Activated B cell treated with CpG ODN at 0.5 μM for 24 hours (primary cell): ENCODE measurements at regions not wholly inside any gene's neighbourhood (a gene's known extent, or its start where the extent isn't known, plus 50 kb on each side); places are given as distances from the start of the nearest gene placed in this dataset.

Experiments used
- ATAC-seq: fragments of 200-7000 bp; cut with Tn5 transposase; one replicate; pipeline ENCODE4 v1.10.0; 2021; ENCODE audit warnings: low read depth, mild to moderate bottlenecking, moderate library complexity
- CTCF ChIA-PET: fragments of 350-600 bp; sonication (Branson Sonifier 250); formaldehyde crosslinking; loops from one replicate; lab custom pipeline; 2021; ENCODE audit warnings: antibody characterized with exemption; lab: Charles Lee
- POLR2A ChIA-PET: fragments of 350-600 bp; sonication (Branson Sonifier 250); formaldehyde crosslinking; loops from one replicate; lab custom pipeline; 2021; ENCODE audit warnings: antibody characterized with exemption; lab: Charles Lee
- DNase-seq: peaks from one replicate; pipeline ENCODE4 v3.0.0; 2022
- H3K27ac Mint-ChIP-seq: one replicate; pipeline ENCODE4 v1.8.0; 2020; ENCODE audit warnings: mixed read lengths
- H3K27me3 Mint-ChIP-seq: one replicate; pipeline ENCODE4 v1.8.0; 2021; ENCODE audit warnings: mixed read lengths
- H3K36me3 Mint-ChIP-seq: one replicate; pipeline ENCODE4 v1.8.0; 2021; ENCODE audit warnings: low read depth, mixed read lengths
- H3K4me1 Mint-ChIP-seq: one replicate; pipeline ENCODE4 v1.8.0; 2021; ENCODE audit warnings: mixed read lengths
- H3K4me3 Mint-ChIP-seq: one replicate; pipeline ENCODE4 v1.8.0; 2020; ENCODE audit warnings: mild to moderate bottlenecking, mixed read lengths
- H3K9me3 Mint-ChIP-seq: one replicate; pipeline ENCODE4 v1.8.0; 2020; ENCODE audit warnings: mixed read lengths
- intact Hi-C: fragments of 100-400 bp; cut with micrococcal nuclease; formaldehyde crosslinking; loops from one replicate; pipeline ENCODE4 v1.15.1; 2024
- TF ChIP-seq, protein P1 (sequence below): fragments of 200-600 bp; IDR thresholded peaks from one replicate; pipeline ENCODE4 v1.8.0; 2022; ENCODE audit warnings: antibody characterized with exemption, mild to moderate bottlenecking

DNA sequence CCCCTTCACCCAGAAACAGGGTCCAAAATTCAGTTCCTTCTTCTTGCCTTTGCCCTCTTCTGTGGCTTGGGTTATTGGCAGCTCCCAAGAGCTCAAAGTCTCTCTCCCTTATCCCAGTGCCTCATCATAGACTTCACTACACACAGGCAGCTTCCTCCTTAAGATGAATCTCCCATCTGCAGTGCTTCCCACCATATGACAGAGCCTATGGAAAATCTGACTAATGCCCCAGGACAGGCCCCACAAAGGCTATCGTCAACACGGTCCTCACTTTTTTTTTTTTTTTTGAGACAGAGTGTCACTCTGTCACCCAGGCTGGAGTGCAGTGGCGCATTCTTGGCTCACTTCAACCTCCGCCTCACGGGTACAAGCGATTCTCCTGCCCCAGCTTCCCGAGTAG lies 194.1 kb downstream of the MEX3B start:
- POLR2A ChIA-PET = no interaction called here

DNA sequence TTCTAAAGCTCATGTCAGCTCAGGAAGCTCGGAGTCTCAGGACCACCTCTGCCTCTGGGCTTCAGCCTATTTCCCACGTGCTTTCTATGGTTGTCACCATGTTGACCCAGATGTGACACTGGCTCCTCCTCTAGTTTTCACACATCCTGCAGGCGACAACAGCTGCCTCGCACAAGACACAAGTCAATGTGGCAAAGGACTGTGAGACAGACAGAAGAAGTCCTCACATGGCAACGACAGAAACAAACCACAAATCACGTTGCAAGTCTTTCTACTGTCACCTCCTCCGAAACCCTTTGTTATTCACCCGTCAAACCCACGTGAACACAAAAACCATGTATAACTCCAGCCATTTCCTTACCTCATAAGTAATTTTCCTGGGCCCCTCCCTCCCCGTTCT lies 194.5 kb downstream of the MEX3B start:
- Mint-ChIP-seq H3K27me3 (peaks cover 9% of the 10 kb centered on the region), H3K36me3 (no peaks in the 10 kb centered on the region), H3K4me3 (no peak overlapping the region), H3K9me3 (no peaks in the 10 kb centered on the region), H3K27ac (no peak overlapping the region), H3K4me1 (no peaks in the 10 kb centered on the region)
- intact Hi-C loops = no loop called here
- ATAC-seq (no peak), DNase-seq (no peak)
- ChIA-PET POLR2A (no interaction called here), CTCF (no interaction called here)
- TF ChIP-seq, protein P1, sequence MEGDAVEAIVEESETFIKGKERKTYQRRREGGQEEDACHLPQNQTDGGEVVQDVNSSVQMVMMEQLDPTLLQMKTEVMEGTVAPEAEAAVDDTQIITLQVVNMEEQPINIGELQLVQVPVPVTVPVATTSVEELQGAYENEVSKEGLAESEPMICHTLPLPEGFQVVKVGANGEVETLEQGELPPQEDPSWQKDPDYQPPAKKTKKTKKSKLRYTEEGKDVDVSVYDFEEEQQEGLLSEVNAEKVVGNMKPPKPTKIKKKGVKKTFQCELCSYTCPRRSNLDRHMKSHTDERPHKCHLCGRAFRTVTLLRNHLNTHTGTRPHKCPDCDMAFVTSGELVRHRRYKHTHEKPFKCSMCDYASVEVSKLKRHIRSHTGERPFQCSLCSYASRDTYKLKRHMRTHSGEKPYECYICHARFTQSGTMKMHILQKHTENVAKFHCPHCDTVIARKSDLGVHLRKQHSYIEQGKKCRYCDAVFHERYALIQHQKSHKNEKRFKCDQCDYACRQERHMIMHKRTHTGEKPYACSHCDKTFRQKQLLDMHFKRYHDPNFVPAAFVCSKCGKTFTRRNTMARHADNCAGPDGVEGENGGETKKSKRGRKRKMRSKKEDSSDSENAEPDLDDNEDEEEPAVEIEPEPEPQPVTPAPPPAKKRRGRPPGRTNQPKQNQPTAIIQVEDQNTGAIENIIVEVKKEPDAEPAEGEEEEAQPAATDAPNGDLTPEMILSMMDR = no peak

More for the DNA sequence above, 194.1 kb downstream of the MEX3B start:
- no peak overlapping the region for H3K27ac Mint-ChIP-seq
- no peaks in the 10 kb centered on the region for H3K36me3 Mint-ChIP-seq
- intact Hi-C loops = no loop called here
- H3K4me1 Mint-ChIP-seq = no peaks in the 10 kb centered on the region
- ATAC-seq (no peak), DNase-seq (no peak)
- CTCF ChIA-PET = no interaction called here
- TF ChIP-seq, protein P1 = no peak
- H3K9me3 Mint-ChIP-seq = no peaks in the 10 kb centered on the region
- peaks cover 9% of the 10 kb centered on the region for H3K27me3 Mint-ChIP-seq
- H3K4me3 Mint-ChIP-seq = no peak overlapping the region

DNA sequence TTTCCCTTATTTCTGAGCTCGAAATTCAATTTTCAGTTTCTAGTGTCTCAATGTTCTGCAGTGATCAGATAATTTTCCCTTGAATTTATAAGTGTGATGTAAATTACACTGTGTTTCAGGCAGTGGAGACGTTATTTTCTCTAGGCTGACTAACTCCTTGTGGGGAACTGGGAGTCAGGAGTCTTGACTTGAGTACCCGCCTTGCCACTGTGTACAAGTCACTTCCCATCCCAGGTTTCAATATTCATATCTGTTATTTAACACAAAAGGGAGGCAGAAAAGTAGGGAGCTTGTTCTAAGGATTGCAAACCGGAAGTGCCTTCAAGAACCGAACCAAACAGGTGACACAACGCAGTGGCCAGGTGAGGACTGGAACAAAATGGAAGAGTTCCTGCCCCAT lies 196.5 kb downstream of the MEX3B start:
- Mint-ChIP-seq H3K4me3 (no peak overlapping the region), H3K27me3 (peaks cover 12% of the 10 kb centered on the region), H3K4me1 (no peaks in the 10 kb centered on the region), H3K36me3 (no peaks in the 10 kb centered on the region), H3K27ac (no peak overlapping the region), H3K9me3 (no peaks in the 10 kb centered on the region)
- intact Hi-C loops = no loop called here
- CTCF ChIA-PET = no interaction called here
- ATAC-seq (no peak), DNase-seq (no peak)
- TF ChIP-seq, protein P1 = no peak
- POLR2A ChIA-PET = no interaction called here

DNA sequence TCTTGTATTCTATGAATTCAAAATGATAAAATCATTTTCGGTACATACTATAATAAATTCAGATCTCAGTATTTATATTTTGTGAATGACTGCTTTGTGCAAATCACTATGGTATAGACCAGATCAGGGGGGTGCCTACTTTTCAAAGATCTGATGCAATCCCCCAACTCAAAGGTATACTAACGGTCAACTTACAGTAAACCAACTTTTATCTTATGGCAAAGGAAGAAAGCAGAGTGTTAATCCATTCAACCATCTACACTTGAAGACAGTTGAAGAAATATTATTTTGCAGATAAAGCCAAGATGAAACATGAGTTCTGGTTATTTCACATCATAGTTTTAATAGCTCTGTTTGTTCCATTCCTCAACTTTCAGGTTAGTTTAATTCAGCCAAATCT lies 197.1 kb downstream of the MEX3B start:
- CTCF ChIA-PET = no interaction called here
- TF ChIP-seq, protein P1 = no peak

DNA sequence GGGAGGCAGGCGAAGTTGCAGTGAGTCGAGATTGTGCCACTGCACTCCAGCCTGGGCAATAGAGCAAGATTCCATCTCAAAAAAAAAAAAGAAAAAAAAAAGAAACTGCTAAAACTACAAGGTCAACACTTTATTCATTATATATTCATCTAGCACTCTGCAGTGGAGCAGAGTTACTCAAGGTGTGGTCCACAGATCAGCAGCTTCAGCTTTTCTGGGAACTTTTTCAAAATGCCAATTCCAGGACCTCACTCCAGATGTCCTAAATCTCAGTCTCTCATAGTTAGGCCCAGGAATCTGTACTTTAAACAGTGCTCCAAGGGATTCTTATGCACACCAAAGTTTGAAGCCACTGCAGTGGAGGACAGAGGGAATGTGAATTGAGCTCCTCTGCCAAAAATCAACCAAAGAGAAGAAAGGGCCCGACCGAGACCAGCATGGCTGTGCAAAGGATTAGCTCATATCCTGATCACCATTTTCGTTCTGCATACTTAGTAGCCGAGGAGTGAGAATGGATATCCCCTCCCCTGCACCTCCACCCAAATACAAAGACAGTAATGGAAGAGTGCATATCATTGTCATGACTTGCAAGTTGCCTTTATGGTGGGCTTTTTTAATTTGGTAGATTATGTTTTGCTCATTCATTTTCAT lies 201.9 kb downstream of the MEX3B start:
- Mint-ChIP-seq H3K36me3 (no peaks in the 10 kb centered on the region), H3K9me3 (no peaks in the 10 kb centered on the region), H3K4me3 (no peak overlapping the region), H3K27me3 (peaks cover 2% of the 10 kb centered on the region), H3K27ac (no peak overlapping the region), H3K4me1 (peaks cover 5% of the 10 kb centered on the region)
- intact Hi-C loops = no loop called here
- POLR2A ChIA-PET = no interaction called here
- ATAC-seq (no peak), DNase-seq (no peak)
- TF ChIP-seq, protein P1 = no peak
- CTCF ChIA-PET = no interaction called here

More for the DNA sequence above, 197.1 kb downstream of the MEX3B start:
- no peaks in the 10 kb centered on the region for H3K4me1 Mint-ChIP-seq
- POLR2A ChIA-PET = no interaction called here
- no peak overlapping the region for H3K27ac Mint-ChIP-seq
- no peak overlapping the region for H3K4me3 Mint-ChIP-seq
- no peaks in the 10 kb centered on the region for H3K9me3 Mint-ChIP-seq
- no peaks in the 10 kb centered on the region for H3K36me3 Mint-ChIP-seq
- H3K27me3 Mint-ChIP-seq = peaks cover 12% of the 10 kb centered on the region
- ATAC-seq = no peak
- DNase-seq = no peak
- intact Hi-C loops = no loop called here
